Heart right ventricle (tissue), 16 donors: ENCODE measurements at regions not wholly inside any gene's neighbourhood (a gene's known extent, or its start where the extent isn't known, plus 50 kb on each side); places are given as distances from the start of the nearest gene placed in this dataset.
A peak's percentile ranks its signal among the peaks of the same experiment; 100 is the strongest.

ENCODE experiments used
- ATAC-seq, 8 donors: fragments of 200-7000 bp; cut with Tn5 transposase; one replicate each; pipeline ENCODE4 v1.9.1; 2020; ENCODE audit warnings: mild to moderate bottlenecking in 8 of 8, moderate library complexity in 8 of 8, moderate number of reproducible peaks in 1 of 8
- DNase-seq, 2 donors: peaks; one replicate each; pipeline ENCODE4 v3.0.0-alpha.2; 2020
- H3K27ac ChIP-seq, 10 donors: fragments of 200-600 bp; sonication (generic) in 2 of 10; one replicate each; pipeline versions ENCODE4 v1.5.0 to v1.8.0; 2020 to 2022; ENCODE audit warnings: mild to moderate bottlenecking in 3 of 10
- H3K27me3 ChIP-seq, 7 donors: fragments of 200-600 bp; one replicate each; pipeline ENCODE4 v1.8.0; 2021 to 2022; ENCODE audit warnings: mild to moderate bottlenecking in 2 of 7
- H3K36me3 ChIP-seq, 9 donors: fragments of 200-600 bp; sonication (generic) in 1 of 9; one replicate each; pipeline versions ENCODE4 v1.5.0 to v1.8.0; 2020 to 2022; ENCODE audit warnings: mild to moderate bottlenecking in 2 of 9
- H3K4me1 ChIP-seq, 9 donors: fragments of 200-600 bp; sonication (generic) in 1 of 9; one replicate each; pipeline versions ENCODE4 v1.5.0 to v1.8.0; 2020 to 2022; ENCODE audit warnings: mild to moderate bottlenecking in 4 of 9
- H3K4me3 ChIP-seq, 10 donors: fragments of 200-600 bp; sonication (generic) in 2 of 10; one replicate each; pipeline versions ENCODE4 v1.5.0 to v1.8.0; 2020 to 2022; ENCODE audit warnings: mild to moderate bottlenecking in 7 of 10, moderate library complexity in 2 of 10
- H3K9me3 ChIP-seq, 11 donors: fragments of 200-600 bp in 10 of 11; sonication (generic) in 2 of 11; one replicate each; pipeline versions ENCODE4 v1.5.0 to v1.8.0; 2013 to 2022; ENCODE audit warnings: mild to moderate bottlenecking in 2 of 11, control low read depth in 1 of 11, moderate library complexity in 1 of 11
- CTCF ChIP-seq, 9 donors: fragments of 200-600 bp; sonication (generic) in 2 of 9; IDR thresholded peaks; one replicate each; pipeline versions ENCODE4 v1.5.0 to v1.8.0; 2021 to 2022; ENCODE audit warnings: antibody characterized with exemption in 9 of 9, mild to moderate bottlenecking in 5 of 9, moderate library complexity in 1 of 9
- WGBS, 2 donors: extraction: QIAGEN DNeasy Blood & Tissue Kit; methylation state at CpG; one replicate each; pipeline ENCODE4 v1.1.7; 2013; ENCODE audit warnings: inconsistent platforms in 1 of 2; 5-methylcytosine and 5-hydroxymethylcytosine counted together
- intact Hi-C, 10 donors: fragments of 100-400 bp; cut with DNase I; formaldehyde crosslinking; loops; one replicate each; pipeline versions ENCODE4 v1.11.1 to v1.14.2; 2022
- donor health status: Arrhythmogenic right ventricular cardiomyopathy.
- donor health status: ischemic (EF 13 %, LVEDD 7.1; RV severe dilation, severe dysfunction).
- donor health status: healthy with polysubstance abuse.
- donor health status: DM: no; HTN: yes; CAD: no.
- donor health status: DM: no; HTN: no; CAD: no.
- donor health status: ischemic (EF 25% LVEDD 6.9; RV normal size, moderate dysfunction).
- donor health status: ischemic (EF 25% LVEDD 5.7; RV mildly dilated, moderate dysfunction).
- donor health status: healthy.
- donor health status: DM: yes; HTN: yes; CAD: no.
- donor health status: Ischemic cardiomyopathy.
- donor health status: ischemic (EF 35%, LVEDD 5.7; RV mildly dilated, moderate dysfunction).
- donor health status: nonischemic (EF 11% LVEDD 7.7; RV severe dilation, severe dysfunction).
- donor health status: DM: yes; HTN: yes; CAD: no.
- donor health status: PGD.
- donor health status: ischemic (EF 29% LVEDD 5.4; RV normal size, mild dysfunction).
- donor health status: nonischemic (EF 23%, LVEDD 6.1; RV moderate dilation, normal function).

- 90 to 91% methylated on average over 4 of the region's 4 CpGs for WGBS, 2 donors
- Histone ChIP-seq H3K4me1 (peaks cover 0 to 15% (median 4%) of the 10 kb centered on the region in 9 donors), H3K27ac (no peak overlapping the region), H3K4me3 (no peak overlapping the region), H3K27me3 (no peaks in the 10 kb centered on the region), H3K9me3 (no peaks in the 10 kb centered on the region), H3K36me3 (no peaks in the 10 kb centered on the region)
- TF ChIP-seq CTCF (IDR thresholded peaks at IDR 0.05) = no peak
- no peak for ATAC-seq
- DNase-seq = no peak
- intact Hi-C loops = loop anchor here in 2 of 10 donors (5.0 to 10.0 kb wide), 2 partner anchors 69 to 72 kb away; no protein-coding TSS in a partner anchor
These were observed 126.2 kb downstream of the TRIB2 start for GRCh38 chr2:12842917-12843316.

- ATAC-seq (peak; percentile 58 to 93 (median 90)), DNase-seq (peak; percentile 61 to 66)
- Histone ChIP-seq H3K36me3 (no peaks in the 10 kb centered on the region), H3K4me3 (peak overlapping the region in 2 of 10 donors; percentile 9 to 13), H3K27me3 (no peaks in the 10 kb centered on the region), H3K9me3 (no peaks in the 10 kb centered on the region), H3K27ac (peak overlapping the region in 9 of 10 donors; percentile 24 to 77 (median 42)), H3K4me1 (peaks cover 0 to 15% (median 4%) of the 10 kb centered on the region in 9 donors)
- TF ChIP-seq CTCF (IDR thresholded peaks at IDR 0.05) = no peak
- intact Hi-C loops = loop anchor here in 3 of 10 donors (1.0 to 10.0 kb wide), 3 partner anchors 25 to 70 kb away; no protein-coding TSS in a partner anchor
- 39 to 58% methylated on average over 9 of the region's 9 CpGs for WGBS, 2 donors
These were observed 127.8 kb downstream of the TRIB2 start for GRCh38 chr2:12844511-12844910.

GRCh38 chr2:12847694-12848575, 131.2 kb downstream of the TRIB2 start:
- TF ChIP-seq CTCF (IDR thresholded peaks at IDR 0.05) = no peak

GRCh38 chr2:12852135-12852534, 135.4 kb downstream of the TRIB2 start:
- Histone ChIP-seq H3K27ac (no peak overlapping the region), H3K9me3 (peaks cover 0 to 4% (median 0%) of the 10 kb centered on the region in 11 donors), H3K4me1 (peaks cover 0 to 16% (median 0%) of the 10 kb centered on the region in 9 donors), H3K27me3 (no peaks in the 10 kb centered on the region), H3K36me3 (no peaks in the 10 kb centered on the region), H3K4me3 (no peak overlapping the region)
- DNase-seq (no peak), ATAC-seq (no peak)
- TF ChIP-seq CTCF (IDR thresholded peaks at IDR 0.05) = no peak
- 74 to 80% methylated on average over 9 of the region's 9 CpGs for whole genome bisulfite sequencing, 2 donors
- intact Hi-C loops = no loop called here

More at GRCh38 chr2:12847694-12848575, 131.2 kb downstream of the TRIB2 start:
- DNase-seq = no peak
- peaks cover 0 to under 1% (median 0%) of the 10 kb centered on the region in 11 donors for H3K9me3 ChIP-seq
- peaks cover 0 to 15% (median 4%) of the 10 kb centered on the region in 9 donors for H3K4me1 ChIP-seq
- no peaks in the 10 kb centered on the region for H3K36me3 ChIP-seq
- H3K27ac ChIP-seq = peak overlapping the region in 7 of 10 donors; percentile 10 to 54 (median 27)
- peak in 4 of 8 donors; percentile 40 to 87 (median 59) for ATAC-seq
- no peaks in the 10 kb centered on the region for H3K27me3 ChIP-seq
- intact Hi-C loops = loop anchor here in 2 of 10 donors (5.0 to 10.0 kb wide), 2 partner anchors 67 to 69 kb away; no protein-coding TSS in a partner anchor
- WGBS, 2 donors = 73 to 75% methylated on average over 7 of the region's 7 CpGs
- H3K4me3 ChIP-seq = no peak overlapping the region
